ENCODE measurements at regions not wholly inside any gene's neighbourhood (a gene's known extent, or its start where the extent isn't known, plus 50 kb on each side); places are given as distances from the start of the nearest gene placed in this dataset.

DNA sequence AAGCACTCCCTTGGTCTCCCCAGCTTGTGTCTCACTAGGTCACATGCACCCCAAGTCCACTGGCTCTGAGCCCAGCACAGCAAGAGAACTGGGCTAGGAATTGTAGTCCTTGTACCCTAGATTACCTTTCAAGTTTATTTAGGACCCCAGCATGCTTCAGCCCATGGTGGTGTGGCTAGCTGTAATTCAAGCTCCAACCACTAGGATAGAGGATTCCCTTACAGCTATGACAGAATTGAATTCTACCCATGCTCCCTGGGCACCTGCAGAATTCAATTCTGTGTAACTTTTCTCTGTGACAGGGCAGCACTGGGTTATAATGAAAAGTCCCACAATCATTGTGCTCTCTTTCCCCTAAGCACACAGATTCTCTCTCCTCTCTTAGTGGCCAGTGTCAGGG is 253.8 kb upstream of the DMD start:
- TF ChIP-seq, protein P1, sequence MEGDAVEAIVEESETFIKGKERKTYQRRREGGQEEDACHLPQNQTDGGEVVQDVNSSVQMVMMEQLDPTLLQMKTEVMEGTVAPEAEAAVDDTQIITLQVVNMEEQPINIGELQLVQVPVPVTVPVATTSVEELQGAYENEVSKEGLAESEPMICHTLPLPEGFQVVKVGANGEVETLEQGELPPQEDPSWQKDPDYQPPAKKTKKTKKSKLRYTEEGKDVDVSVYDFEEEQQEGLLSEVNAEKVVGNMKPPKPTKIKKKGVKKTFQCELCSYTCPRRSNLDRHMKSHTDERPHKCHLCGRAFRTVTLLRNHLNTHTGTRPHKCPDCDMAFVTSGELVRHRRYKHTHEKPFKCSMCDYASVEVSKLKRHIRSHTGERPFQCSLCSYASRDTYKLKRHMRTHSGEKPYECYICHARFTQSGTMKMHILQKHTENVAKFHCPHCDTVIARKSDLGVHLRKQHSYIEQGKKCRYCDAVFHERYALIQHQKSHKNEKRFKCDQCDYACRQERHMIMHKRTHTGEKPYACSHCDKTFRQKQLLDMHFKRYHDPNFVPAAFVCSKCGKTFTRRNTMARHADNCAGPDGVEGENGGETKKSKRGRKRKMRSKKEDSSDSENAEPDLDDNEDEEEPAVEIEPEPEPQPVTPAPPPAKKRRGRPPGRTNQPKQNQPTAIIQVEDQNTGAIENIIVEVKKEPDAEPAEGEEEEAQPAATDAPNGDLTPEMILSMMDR (IDR thresholded peaks at IDR 0.05 in 8 of 11, conservative IDR thresholded peaks at IDR 0.05 in 3 of 11): no peak
- no peak for TF ChIP-seq POLR2A (IDR thresholded peaks at IDR 0.05)

Data from spleen (tissue), 7 donors.